Hepatocyte (in vitro differentiated cells): ENCODE measurements at regions not wholly inside any gene's neighbourhood (a gene's known extent, or its start where the extent isn't known, plus 50 kb on each side); places are given as distances from the start of the nearest gene placed in this dataset.
"Not testable (repeated sequence)": the region's sequence is repeated elsewhere in the genome, so short reads cannot be mapped to it uniquely, and the experiment has no call there.

ENCODE experiments used
- CTCF ChIP-seq: fragments of 200-600 bp; sonication (generic); IDR thresholded peaks from 2 replicates; pipeline ENCODE4 v1.5.1; 2016; ENCODE audit warnings: antibody characterized with exemption, mild to moderate bottlenecking; ENCODE audit not compliant: poor library complexity
- EZH2 ChIP-seq: fragments of 200-600 bp; sonication (generic); IDR thresholded peaks from 2 replicates; pipeline ENCODE4 v1.6.1; 2016; ENCODE audit warnings: antibody characterized with exemption, mild to moderate bottlenecking, borderline replicate concordance
- EZH2phosphoT487 ChIP-seq: fragments of 200-600 bp; sonication (generic); IDR thresholded peaks from one replicate; pipeline ENCODE4 v1.6.1; 2018; ENCODE audit warnings: antibody characterized with exemption, mild to moderate bottlenecking, low read depth, moderate library complexity; ENCODE audit not compliant: unreplicated experiment, severe bottlenecking

GRCh38 chr2:92075363-92075762 is 2795.9 kb upstream of the TEKT4 start:
- not testable (repeated sequence) for TF ChIP-seq CTCF, EZH2, EZH2phosphoT487
